Activated T-cell treated with anti-CD3 and anti-CD28 coated beads, Interleukin-2, amount 50 U/mL, for 48 hours (primary cell): ENCODE measurements at regions not wholly inside any gene's neighbourhood (a gene's known extent, or its start where the extent isn't known, plus 50 kb on each side); places are given as distances from the start of the nearest gene placed in this dataset.

Source experiments
- DNase-seq, 2 experiments: peaks; one replicate each; pipeline ENCODE4 v3.0.0-alpha.2; 2020

DNA sequence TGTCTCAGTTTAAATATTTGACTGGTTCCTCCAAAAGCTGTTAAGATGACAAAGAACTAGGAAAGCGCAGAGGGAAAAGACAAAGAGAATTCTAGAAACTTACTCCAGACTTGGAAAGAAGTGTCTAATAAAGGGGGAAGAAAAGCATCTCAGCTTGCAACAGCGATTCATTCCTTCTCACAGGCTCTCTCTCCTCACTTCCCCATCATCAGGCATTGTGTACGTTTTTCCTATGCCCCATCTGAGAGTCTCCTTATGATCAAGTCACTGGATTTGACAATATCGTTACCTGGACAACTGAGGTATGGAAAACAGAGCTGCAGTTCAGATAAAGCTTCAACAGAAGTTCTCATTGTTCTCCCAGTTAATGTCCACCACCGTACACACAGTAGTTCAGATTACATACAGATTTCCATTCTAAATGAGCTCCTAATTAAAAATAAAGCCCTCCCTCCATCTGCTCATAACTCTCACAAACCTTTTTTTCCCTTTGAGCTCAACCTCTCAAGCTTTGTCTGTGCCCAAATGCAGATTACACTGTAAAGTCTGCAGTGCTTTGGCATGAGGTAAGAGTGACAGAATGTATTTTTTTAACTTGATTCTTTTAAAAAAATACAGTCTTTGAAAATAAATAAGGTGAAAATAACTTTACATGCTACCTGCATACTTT is 254.4 kb upstream of the THBS1 start:
- DNase-seq: no peak

DNA sequence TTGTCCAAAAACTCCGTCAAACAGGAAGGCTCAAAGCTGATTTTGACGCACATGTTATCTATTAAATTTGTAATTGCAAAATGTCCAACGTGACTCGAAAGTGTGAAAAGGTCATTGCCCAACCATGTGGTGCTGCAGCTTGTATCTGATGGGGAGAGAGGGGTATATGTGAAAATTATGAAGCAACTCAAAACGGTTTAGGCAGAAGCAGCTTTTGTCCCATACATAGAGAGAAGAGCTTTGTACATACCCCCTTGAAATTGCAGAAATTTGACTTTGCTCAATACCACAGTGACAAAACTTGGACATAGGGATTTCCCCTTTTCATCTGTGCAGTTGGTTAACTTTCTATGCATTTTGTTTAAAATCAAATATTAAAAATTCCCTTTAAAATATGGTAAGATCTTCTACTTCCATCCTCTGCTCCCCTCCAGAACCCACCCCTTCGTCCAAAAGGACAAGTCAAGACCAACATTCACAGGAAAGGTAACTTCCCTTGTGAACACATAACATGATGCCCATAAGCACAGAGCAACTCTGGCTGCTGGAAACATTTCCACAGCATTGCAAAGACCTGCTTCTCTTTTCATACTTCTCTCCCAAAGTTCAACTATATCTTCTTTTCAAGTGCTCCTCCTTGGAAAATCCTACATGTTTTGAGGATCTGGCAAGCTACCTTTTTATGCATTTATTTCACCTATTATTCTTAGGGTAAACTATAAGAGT is 253.7 kb upstream of the THBS1 start:
- no peak for DNase-seq

DNA sequence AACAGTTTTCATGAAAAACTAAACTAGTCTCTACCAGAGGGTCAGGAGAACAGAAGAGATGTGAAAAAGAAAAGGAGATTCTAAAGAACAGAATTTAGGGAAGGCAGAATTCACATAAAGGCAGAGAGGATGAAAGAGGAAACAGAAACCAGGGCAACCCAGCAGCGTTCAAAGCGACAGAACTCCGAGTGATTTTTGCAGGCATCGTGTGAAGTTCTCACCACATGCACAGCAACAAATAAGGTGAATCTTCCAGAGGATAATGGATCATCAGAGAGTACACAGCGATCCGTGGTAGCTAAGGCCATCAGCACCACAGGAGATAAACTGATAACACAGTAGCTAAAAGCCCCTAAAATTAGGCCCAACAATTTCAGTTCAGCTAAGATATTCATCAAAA is 250.8 kb upstream of the THBS1 start:
- DNase-seq: no peak

DNA sequence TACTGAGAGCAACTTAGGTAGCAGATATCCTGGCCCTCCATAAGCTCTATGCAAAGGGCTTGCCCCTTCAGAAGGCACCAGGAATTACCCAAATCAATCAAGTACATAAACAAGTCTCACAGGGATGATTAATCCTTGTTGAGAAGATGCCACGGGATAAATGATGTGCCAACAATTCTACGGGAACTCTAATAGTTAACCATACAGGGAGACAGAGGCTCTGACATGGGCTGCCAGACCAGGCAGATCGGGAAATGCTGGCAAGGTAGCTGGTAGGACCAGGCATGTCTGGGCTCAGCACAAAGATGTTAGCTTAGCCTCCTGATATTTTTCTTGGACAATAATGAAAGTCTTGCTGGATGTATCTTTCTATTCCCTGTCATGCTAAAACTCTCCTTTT is 249.3 kb upstream of the THBS1 start:
- DNase-seq: no peak

DNA sequence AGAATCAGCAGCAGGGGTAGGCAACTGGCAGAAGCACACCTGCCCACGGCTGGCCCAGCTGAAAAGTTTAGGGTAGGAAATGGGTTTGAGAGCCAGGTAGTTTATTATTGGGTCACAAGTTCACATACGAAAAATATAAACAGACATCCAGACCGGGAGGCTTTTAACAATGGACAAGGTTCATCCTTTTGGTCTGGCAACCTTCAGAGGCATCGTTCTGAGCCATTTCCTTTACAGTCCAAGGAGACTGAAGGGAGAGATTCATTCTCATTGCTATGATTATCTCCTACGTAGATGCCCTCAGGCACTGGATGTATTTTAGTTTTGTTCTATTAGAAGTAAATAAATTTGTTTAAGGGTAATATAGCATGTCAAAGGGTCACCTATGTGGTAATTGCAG is 248.0 kb upstream of the THBS1 start:
- no peak for DNase-seq

DNA sequence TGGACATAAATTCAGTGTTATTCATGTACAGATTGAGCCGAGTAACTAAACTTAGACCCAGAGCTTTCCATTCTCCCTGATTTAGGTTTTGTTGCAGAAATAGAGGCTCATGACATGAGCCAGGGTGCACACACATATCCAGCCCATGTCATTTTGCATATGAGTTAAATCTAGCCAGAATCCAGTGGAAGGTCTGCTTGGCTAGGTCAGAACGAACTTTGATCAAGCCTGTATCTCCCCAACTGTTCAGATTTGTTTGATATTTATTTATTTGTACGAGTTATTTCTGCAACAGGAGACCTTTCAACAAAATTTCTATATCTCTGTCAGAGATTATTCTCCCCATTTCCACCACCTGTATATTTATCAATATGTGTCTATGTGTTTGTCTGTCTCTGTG is 247.5 kb upstream of the THBS1 start:
- DNase-seq: no peak

DNA sequence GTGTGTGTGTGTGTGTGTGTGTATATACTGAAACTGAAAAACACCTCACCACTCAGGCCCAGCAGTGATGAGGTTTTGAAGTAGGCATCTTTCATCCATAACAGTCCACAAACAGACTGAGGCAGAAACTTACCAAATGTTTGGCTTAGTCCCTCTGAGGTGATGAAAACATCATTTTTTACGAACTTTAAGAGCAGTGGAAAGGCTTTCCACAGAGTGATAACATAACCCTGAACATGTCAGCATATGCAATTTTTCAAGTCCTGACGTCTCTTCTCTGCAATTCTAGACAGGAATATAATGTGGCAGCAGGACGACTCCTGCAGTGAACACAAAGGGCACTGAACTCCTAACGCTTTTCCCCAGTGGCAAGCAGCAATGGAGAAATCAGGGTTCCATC is 247.0 kb upstream of the THBS1 start:
- no peak for DNase-seq

DNA sequence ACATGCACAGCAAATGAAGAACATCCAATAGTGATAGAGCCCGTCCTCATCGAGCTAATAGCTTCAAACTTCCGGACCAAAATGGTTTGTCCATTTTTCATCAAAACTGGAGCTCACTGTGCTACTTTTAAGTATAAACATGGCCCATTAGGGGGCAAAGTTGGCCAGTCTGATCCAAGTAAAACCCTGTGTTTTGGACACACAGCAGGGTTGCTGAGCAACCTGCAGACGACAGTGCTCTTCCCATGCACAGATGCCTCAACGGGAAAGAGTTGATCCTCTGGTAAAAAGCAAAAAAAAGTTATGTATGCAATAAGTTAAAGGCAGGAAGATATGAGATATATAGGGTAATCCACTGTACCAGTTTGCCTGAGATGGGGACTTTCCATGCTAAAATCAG is 244.0 kb upstream of the THBS1 start:
- no peak for DNase-seq

DNA sequence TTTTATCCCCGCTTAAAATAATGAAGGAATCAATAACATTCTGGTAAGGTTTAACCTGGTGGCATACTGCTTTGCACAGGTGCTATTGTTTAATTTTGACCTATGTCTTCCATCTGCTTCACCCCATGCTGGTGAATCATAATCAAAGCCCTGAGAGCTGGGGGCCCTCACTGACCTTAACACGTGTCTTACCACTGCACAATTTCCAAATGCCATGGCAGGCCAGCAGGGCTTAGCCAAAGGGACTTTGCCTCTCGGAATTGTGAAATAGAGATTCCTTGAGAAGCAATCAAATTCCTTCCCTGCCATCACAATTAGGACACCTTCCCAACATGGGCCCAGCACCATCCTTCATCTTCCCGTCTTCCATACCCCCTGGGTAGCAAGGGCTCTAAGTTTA is 242.6 kb upstream of the THBS1 start:
- DNase-seq: no peak

DNA sequence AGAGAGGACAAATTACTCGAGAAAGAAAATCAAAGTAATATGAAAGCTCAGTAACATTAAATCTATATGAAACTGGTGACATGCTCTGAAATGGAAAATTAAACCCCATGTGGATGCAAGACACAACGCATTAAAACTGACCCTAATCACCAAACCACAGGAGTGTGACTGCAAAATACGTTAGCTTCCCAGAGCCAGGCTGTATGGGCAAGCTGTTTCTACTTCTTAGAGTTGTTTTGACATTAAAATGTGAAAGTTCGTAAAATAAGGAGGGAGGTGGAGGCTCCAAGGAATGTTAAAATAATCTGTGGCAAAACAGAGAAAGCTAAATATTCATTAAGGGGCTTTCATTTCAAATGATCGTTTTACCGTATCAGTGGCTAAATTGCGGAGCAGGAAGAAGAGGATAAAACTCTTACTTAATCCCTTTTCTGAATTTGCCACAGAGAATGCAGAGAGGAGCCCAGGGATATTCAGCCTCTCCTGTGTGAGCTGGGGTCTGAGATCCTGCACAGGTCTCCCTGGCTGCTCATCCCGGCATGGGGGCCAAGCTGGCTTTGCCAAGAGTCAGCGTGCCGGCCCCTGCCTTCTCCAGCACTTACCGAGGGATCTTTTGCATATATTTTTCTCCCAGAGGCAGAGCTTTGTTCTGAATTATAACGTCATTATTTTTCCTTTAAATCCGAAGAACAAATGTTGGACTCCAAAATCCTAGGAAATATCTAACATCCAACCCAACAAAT is 239.8 kb upstream of the THBS1 start:
- no peak for DNase-seq

DNA sequence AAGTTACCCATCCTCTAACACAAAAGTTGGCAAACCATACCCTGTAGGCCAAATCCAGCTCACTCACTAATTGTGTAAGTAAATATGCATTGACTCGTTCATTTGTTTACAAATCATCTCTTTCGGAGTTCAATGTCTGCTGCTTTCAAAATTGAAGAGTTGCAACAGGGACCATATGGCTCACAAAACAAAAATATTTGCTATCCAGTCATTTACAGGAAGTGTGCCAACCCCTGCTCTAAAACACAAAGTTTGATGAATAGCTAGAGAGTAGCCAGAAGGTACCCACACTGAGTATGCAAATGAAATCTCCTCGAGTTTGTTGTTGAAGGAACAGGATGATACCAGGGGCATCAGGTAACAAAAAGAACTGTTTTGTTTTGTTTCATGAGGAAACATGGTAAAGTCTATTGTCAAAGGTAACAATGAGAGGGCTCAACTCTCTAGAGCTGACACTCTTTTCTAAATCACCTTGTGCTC is 236.2 kb upstream of the THBS1 start:
- DNase-seq: no peak

DNA sequence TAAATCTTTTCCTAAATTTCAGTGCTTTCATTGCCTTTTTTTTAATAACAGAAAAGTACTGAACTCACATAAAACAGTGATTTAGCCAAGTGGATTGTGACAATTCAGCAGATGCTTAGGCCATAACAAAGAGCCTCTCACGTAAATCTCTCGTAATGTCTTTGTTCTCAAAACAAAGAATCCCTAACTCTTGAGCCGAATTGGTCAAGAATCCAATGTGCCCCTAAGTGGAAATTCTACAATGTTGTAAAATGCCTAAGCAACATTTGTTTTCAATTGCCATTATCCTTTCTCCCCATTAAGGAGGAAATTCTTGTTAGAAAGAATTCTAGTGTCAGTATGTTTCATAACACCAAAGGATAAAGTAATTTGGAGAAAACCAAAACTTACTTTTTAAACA is 235.7 kb upstream of the THBS1 start:
- no peak for DNase-seq

DNA sequence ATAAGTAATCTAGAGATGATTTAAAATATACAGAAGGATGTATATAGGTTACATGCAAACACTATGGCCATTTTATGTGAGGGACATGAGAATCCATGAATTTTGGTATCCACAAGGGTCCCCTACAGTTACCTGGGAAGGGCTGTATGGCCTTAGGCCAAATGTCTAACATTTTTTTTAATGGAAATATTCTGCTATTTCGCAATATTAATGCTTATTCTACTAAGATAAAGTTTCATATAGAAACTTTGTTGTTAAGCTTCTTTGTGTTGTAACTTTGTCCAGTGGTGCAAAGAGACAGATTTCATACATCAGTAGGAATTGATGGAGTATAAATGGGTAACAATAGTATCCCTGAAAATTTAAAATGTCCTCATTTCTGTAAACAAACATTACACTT is 233.4 kb upstream of the THBS1 start:
- no peak for DNase-seq

DNA sequence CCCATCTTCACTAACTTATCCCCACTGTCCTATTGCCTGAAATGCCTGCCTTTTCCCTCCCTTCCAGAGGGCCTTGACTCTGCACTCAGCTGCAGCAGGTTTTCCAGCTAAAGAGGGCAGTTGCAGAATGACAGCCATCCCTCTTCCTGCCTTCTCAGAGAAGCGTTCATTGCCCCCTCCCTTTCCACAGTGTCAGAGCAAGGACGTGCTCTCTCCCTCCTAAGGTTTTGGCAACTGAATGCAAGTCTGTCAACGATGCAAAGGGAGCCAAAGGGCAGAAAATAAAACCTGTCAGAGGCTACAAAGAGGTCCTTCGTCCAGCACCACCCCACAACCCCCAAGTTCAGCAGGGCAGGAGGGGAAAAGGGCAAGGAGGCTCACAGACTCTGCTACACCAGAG is 230.1 kb upstream of the THBS1 start:
- no peak for DNase-seq

DNA sequence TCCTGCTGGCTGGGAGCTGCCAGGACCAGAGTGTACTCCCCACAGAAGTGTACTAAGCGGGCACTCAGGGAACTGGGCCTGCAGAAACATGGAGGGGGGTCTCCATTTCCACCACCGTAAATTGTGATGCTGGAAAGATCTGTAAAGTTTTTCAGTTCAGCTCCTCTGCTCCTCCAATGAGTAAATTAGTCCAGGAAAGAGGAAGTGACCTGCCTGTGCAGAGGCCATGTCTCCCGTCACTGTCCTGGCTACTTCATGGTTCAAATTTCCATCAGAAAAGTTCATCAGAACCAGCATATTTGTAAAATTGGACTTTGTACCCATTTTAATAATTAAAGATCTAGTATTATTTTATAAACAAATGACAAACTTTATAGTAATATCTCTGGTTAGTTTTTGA is 226.7 kb upstream of the THBS1 start:
- no peak for DNase-seq

DNA sequence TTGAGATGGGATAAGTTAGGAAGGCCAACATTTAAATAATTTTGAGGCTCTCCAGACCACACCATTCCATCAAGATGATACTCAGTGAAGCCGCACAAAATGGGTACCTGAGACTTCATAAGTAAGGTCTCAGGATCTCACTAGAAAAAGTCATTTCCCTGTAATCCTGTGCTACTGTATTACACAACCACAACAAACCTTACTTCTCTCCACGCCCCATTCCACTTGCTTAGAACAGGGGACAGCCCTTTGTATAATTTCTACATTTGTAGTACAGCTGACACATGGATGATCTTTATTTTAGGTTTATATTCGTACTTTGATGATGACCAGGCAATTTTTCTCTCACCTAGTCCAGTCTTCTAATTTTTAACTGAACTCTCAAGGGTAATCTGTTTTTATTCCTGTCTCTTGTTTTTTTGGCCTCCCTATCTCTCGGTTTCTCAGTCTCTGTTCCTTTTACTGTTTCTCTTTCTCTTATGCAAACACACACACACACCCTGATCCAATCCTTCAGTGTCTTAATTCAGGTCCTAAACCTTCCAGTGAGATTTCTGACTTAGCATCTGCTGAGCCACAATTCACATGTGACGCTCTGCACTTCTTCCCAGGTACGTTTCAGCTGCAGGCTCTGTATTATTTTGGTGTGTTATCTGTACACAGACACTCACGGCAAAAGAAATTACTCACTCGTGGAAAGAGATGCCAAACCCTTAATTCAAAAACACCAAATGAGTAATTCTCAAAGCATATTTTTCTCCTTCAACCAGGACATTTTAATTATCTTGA is 223.2 kb upstream of the THBS1 start:
- DNase-seq: no peak

DNA sequence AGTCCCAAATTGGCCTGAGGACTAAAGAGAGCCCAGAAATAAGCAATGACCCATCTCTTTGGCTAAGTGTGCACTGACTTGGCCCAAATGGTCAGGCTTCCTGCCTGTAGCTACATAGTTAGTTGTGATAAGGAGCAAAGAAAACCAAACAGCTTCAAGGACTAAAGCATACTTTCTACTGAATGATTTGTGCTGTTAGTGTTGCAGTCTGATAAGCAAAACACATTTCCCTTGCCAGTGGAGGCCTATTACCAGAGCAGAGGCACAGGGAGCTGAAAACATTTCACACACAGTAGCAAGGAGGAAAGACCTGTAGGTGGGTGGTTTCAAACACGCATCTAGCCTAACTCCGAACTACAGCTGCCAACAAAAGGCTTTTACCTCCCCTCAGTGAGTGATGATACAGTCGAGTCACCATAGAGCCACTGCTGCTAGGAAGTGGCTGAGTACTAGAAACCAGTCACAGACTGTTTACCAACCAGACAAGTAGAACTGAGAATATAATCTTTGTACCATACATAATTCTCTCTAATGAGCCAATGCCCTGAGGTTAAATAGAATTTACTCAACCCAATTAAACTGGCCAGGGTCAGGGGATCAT is 222.3 kb upstream of the THBS1 start:
- DNase-seq: no peak

DNA sequence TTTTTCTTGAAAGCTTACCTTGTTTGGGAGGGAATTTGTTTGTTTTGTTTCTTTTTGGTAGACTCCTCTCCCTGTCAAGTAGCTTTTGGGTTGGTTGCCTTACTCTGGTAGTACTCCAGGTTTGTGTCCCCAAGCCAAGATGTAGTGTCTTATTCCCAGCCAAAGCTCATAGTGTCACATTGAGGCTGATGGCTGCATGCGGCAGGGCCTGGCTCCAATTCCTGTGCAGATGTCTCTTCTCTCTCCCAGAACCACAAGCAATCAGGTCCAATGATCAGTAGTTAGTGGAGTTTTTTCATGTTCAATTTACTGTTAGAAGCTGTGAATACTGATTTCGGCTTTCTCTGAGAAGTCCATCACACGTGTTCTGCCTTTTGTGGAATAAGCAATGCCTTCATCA is 221.1 kb upstream of the THBS1 start:
- DNase-seq: no peak

DNA sequence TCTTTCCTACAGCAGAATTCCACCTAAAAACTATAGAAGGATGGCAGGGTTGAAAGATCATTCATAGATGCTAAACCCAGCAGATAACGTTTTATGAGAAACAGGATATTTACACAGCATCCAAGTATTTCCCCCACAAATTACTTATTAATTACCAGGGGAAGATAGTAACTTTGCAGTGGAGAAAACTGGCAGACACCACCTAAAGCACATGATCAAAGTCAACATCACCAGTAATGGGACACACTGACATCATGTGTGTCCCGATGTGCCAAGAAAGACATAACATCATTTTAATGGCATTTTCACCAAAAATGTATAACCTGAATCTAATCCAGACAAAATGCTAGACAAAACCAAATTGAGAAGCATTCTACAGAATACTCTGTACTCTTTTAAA is 220.4 kb upstream of the THBS1 start:
- no peak for DNase-seq

DNA sequence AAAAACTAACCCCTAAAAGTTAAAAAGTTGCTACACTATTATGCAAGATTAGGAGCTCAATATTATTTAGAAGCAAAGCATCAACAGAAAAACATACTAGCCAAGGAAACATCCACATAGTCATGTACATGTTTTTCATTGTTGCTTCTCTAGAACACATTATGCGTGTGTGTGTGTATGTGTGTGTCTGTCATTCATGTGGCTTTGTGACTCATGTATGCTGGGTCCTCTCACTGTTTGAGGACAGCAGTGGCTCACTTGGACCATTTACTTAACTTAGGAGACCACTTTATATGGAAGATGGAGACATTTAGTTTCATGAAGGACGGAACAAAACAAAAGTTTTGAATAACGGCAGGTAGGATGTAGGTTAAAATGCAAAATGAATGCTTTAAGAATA is 219.4 kb upstream of the THBS1 start:
- no peak for DNase-seq

DNA sequence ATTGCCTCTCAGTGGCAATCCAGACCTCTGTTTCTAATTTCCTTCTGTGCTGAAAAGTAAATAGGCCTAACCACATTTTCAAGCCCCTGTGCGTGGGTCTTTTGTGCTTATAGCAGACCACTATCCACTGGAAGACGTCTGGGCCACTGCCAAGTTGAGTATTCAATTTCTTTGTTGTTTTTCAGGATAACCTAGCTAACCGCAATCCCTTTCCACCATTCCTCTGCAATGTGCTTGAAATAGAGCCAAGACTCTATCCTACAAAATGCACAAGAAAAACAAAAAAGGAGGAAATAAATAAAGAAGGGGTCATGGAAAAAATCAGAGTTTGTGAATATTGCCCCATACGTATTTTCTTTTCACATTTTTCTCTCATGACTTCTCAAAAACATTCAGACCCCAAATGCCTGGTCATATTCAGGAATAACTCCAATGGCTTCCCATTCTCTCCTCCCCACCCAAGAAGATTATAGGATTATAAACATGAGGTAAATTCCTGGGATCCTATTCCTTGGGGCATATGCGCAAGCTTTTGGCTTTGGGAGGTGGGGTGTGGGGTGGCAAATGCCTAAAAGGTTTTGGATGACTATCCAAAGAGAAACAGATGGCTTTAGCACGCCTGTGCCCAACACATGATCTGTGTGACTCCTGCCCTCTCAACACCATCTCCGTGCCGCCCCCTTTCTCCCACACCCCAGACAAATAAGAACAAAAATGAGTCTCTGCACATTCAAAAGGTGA is 217.9 kb upstream of the THBS1 start:
- no peak for DNase-seq
